OCI-LY1 (cell line): ENCODE measurements at regions not wholly inside any gene's neighbourhood (a gene's known extent, or its start where the extent isn't known, plus 50 kb on each side); places are given as distances from the start of the nearest gene placed in this dataset.

Experiments
- H2AFZ ChIP-seq: fragments of 200-600 bp; sonication (generic), shearing (Covaris generic); 2 replicates; pipeline ENCODE4 v1.6.0; 2014; ENCODE audit warnings: antibody characterized with exemption, mild to moderate bottlenecking, low read length
- H3F3A ChIP-seq: fragments of 200-600 bp; sonication (generic), shearing (Covaris generic); 2 replicates; pipeline ENCODE4 v1.6.0; 2014; ENCODE audit warnings: mild to moderate bottlenecking, antibody characterized with exemption, low read length, moderate library complexity; ENCODE audit not compliant: insufficient read depth
- H3K27ac ChIP-seq: fragments of 200-600 bp; sonication (generic); 2 replicates; pipeline ENCODE4 v1.5.1; 2014; ENCODE audit warnings: low read length, mixed run types, mild to moderate bottlenecking, low read depth; ENCODE audit not compliant: poor library complexity, severe bottlenecking
- H3K27me3 ChIP-seq: fragments of 200-600 bp; sonication (generic); 2 replicates; pipeline ENCODE4 v1.6.0; 2014; ENCODE audit warnings: antibody characterized with exemption, mild to moderate bottlenecking, low read length, moderate library complexity; ENCODE audit not compliant: insufficient read depth
- H3K36me3 ChIP-seq: fragments of 200-600 bp; sonication (generic); 2 replicates; pipeline ENCODE4 v1.6.1; 2014; ENCODE audit warnings: mild to moderate bottlenecking, antibody characterized with exemption, low read length, moderate library complexity, mixed read lengths; ENCODE audit not compliant: insufficient read depth
- H3K4me1 ChIP-seq: fragments of 200-600 bp; sonication (generic); 2 replicates; pipeline ENCODE4 v1.5.1; 2014; ENCODE audit warnings: mild to moderate bottlenecking, low read length, moderate library complexity; ENCODE audit not compliant: insufficient read depth, severe bottlenecking
- H3K4me2 ChIP-seq: fragments of 200-600 bp; sonication (generic), shearing (Covaris generic); 2 replicates; pipeline ENCODE4 v1.6.1; 2014; ENCODE audit warnings: low read length
- H3K4me3 ChIP-seq: fragments of 200-600 bp; sonication (generic); 2 replicates; pipeline ENCODE4 v1.5.1; 2014; ENCODE audit warnings: low read length, low read depth, mild to moderate bottlenecking, mixed read lengths; ENCODE audit not compliant: poor library complexity, severe bottlenecking
- H3K79me2 ChIP-seq: fragments of 200-600 bp; shearing (Covaris generic); 2 replicates; pipeline ENCODE4 v1.6.1; 2016; ENCODE audit warnings: mixed run types, low read length, mixed read lengths; ENCODE audit not compliant: insufficient read depth
- H3K9ac ChIP-seq: fragments of 200-600 bp; sonication (generic), shearing (Covaris generic); 2 replicates; pipeline ENCODE4 v1.6.1; 2014; ENCODE audit warnings: mild to moderate bottlenecking, low read length, mixed read lengths
- H3K9me2 ChIP-seq: fragments of 200-600 bp; sonication (generic), shearing (Covaris generic); 2 replicates; pipeline ENCODE4 v1.6.1; 2014; ENCODE audit warnings: low read depth, mild to moderate bottlenecking, low read length, mixed read lengths
- H3K9me3 ChIP-seq: fragments of 200-600 bp; shearing (Covaris generic); 2 replicates; pipeline ENCODE4 v1.6.1; 2014; ENCODE audit warnings: low read length, mixed read lengths
- H4K20me1 ChIP-seq: fragments of 200-600 bp; sonication (generic), shearing (Covaris generic); 2 replicates; pipeline ENCODE4 v1.6.0; 2016; ENCODE audit warnings: mild to moderate bottlenecking, low read length; ENCODE audit not compliant: insufficient read depth
- CTCF ChIP-seq: fragments of 200-600 bp; sonication (generic), shearing (Covaris generic); IDR thresholded peaks from 2 replicates; pipeline ENCODE4 v1.5.1; 2017; ENCODE audit warnings: mild to moderate bottlenecking, antibody characterized with exemption, low read length, moderate library complexity, mixed read lengths
- EZH2 ChIP-seq: fragments of 200-600 bp; sonication (generic), shearing (Covaris generic); IDR thresholded peaks from 2 replicates; pipeline ENCODE4 v1.8.0; 2017; ENCODE audit warnings: borderline replicate concordance, mixed run types, mild to moderate bottlenecking, antibody characterized with exemption, low read length, moderate library complexity, mixed read lengths

DNA sequence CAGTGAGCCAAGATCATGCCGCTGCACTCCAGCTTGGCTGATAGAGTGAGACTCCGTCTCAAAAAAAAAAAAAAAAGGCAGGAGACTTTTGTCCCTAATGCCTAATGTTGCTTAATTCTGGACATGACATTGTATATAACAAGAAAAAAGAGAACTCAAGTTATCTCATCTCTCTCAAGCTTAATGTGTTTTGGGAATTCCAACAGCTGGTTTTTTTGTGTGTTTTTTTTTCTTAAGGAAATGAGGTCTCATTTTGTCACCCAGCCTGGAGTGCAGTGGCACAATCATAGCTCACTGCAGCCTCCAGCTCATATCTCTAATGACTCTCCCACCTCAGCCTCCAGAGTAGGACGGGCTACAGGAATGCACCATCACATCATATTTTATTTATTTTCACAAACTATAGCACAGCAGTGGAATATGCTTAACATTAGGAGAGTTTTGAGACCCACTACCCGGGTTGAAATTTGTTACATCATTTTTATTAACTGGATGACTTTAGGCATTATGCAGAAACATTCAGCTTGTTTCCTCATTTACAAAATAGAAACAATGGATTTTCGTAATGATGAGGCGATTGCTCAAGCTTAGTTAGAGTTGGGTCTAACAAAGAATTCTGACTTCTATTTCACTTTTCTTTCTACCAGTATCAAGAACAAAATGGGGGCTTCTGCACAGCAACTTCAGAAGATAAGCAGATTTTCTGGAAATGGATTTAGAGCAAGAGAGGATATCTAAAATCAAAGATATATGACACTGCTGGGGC lies 104.1 kb upstream of the BTN3A2 start:
- no peak for TF ChIP-seq EZH2
- TF ChIP-seq CTCF, result no peak
- no peak overlapping the region for H3K4me3 ChIP-seq
- no peaks in the 10 kb centered on the region for H3K4me1 ChIP-seq
- H3K27ac ChIP-seq, result no peak overlapping the region
- H3K9ac ChIP-seq, result no peak overlapping the region
- no peaks in the 10 kb centered on the region for H3K9me2 ChIP-seq
- peaks cover 12% of the 10 kb centered on the region; the same call in 1 of the 2 replicates for H3K9me3 ChIP-seq
- no peaks in the 10 kb centered on the region for H4K20me1 ChIP-seq
- H3K4me2 ChIP-seq, result no peak overlapping the region
- no peak overlapping the region for H2AFZ ChIP-seq
- no peaks in the 10 kb centered on the region for H3K79me2 ChIP-seq
- H3K27me3 ChIP-seq, result no peaks in the 10 kb centered on the region
- H3K36me3 ChIP-seq, result no peaks in the 10 kb centered on the region; the same call in 1 of the 2 replicates
- 0 out of 2 replicates have a peak, but pooled peaks cover 2% of the 10 kb centered on the region for H3F3A ChIP-seq

- H3K36me3 ChIP-seq, result no peaks in the 10 kb centered on the region; the same call in 1 of the 2 replicates
- peaks cover 18% of the 10 kb centered on the region for H3K4me1 ChIP-seq
- TF ChIP-seq EZH2 (no peak), CTCF (no peak)
- no peak overlapping the region for H3K9ac ChIP-seq
- no peaks in the 10 kb centered on the region for H3K27me3 ChIP-seq
- H2AFZ ChIP-seq, result no peak overlapping the region
- peaks cover 12% of the 10 kb centered on the region; the same call in 1 of the 2 replicates for H3F3A ChIP-seq
- H3K9me2 ChIP-seq, result no peaks in the 10 kb centered on the region
- H3K4me2 ChIP-seq, result no peak overlapping the region
- H3K27ac ChIP-seq, result no peak overlapping the region
- no peak overlapping the region for H3K4me3 ChIP-seq
- no peaks in the 10 kb centered on the region for H4K20me1 ChIP-seq
- H3K9me3 ChIP-seq, result peaks cover 12% of the 10 kb centered on the region; the same call in 1 of the 2 replicates
- H3K79me2 ChIP-seq, result no peaks in the 10 kb centered on the region
These were observed 100.5 kb upstream of the BTN3A2 start for GRCh38 chr6:26264547-26264946.

DNA sequence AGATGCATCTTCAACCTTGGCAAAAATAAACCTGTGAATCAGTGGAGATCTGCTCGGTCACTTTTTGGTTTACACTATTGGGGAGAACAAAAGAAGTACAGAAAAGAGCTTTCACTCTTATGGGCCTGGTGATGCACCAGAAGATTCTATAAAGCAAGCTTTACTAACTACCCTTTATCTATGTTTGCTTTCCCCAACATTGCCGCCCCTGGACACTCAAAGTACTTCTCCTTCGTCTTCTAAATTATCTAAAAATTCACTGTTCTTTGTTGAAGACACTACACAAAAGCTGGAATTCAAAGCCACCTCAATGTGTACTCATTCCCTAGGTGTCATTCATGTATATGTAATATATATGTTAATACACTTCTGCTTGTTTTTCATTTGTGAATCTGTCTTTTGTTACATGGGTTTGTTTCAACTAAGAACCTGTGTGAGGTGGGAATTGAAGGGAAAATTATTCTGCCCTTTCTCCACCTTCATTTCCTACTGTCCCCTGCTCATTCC lies 97.9 kb upstream of the BTN3A2 start:
- Histone ChIP-seq H3K4me1 (peaks cover 32% of the 10 kb centered on the region), H3K79me2 (no peaks in the 10 kb centered on the region)
- TF ChIP-seq EZH2 (no peak), CTCF (peak; percentile 28; the same call in 1 of the 2 replicates)

More for the DNA sequence above, 97.9 kb upstream of the BTN3A2 start:
- peaks cover 21% of the 10 kb centered on the region for H3F3A ChIP-seq
- no peaks in the 10 kb centered on the region for H4K20me1 ChIP-seq
- H3K27me3 ChIP-seq, result no peaks in the 10 kb centered on the region
- H3K9ac ChIP-seq, result no peak overlapping the region; the same call in 1 of the 2 replicates
- H3K9me2 ChIP-seq, result no peaks in the 10 kb centered on the region
- H3K36me3 ChIP-seq, result no peaks in the 10 kb centered on the region
- H3K4me3 ChIP-seq, result no peak overlapping the region
- H3K27ac ChIP-seq, result peak overlapping the region; percentile 70
- no peak overlapping the region for H2AFZ ChIP-seq
- no peak overlapping the region for H3K4me2 ChIP-seq
- 0 out of 2 replicates have a peak, but pooled peaks cover under 1% of the 10 kb centered on the region for H3K9me3 ChIP-seq
